ENCODE measurements at regions not wholly inside any gene's neighbourhood (a gene's known extent, or its start where the extent isn't known, plus 50 kb on each side); places are given as distances from the start of the nearest gene placed in this dataset.

GRCh38 chr10:44636625-44637024, 251.7 kb upstream of the CXCL12 start:
- TF ChIP-seq CTCF (IDR thresholded peaks at IDR 0.05) (no peak), POLR2A (IDR thresholded peaks at IDR 0.05) (no peak), EP300 (IDR thresholded peaks at IDR 0.05) (no peak)
